Choroid plexus epithelial cell (primary cell): ENCODE measurements at regions not wholly inside any gene's neighbourhood (a gene's known extent, or its start where the extent isn't known, plus 50 kb on each side); places are given as distances from the start of the nearest gene placed in this dataset.

Experiments
- DNase-seq: peaks from one replicate; pipeline ENCODE4 v3.0.0-alpha.2; 2010; ENCODE audit warnings: low read depth
- H3K4me3 ChIP-seq: 2 replicates; pipeline ENCODE4 v1.5.1; 2011; ENCODE audit warnings: low read depth, mild to moderate bottlenecking, control low read depth, low read length, moderate library complexity
- TF ChIP-seq, protein P1 (sequence below): conservative IDR thresholded peaks from 2 replicates; pipeline ENCODE4 v1.5.1; 2011; ENCODE audit warnings: low read depth, mild to moderate bottlenecking, control low read depth, inconsistent platforms, low read length, moderate library complexity

DNA sequence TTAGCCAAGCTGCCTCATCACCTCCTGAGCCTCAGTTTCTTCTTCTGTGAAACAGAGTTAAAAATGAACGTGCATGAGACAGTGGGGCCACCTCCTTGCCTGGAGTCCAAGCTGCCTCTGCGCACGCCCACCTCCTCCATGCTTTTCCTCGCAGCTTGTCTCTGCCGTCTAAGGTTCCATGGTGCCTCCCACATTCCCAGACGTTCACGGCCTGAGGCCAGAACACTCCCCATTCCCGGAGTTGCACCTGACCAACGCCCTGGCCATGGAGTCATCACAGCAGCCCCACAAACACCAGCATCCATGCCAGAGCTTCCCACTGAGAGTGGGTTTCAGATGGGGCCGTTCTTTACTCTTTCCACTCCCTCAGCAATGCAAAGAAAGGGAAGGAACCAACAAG is 183.0 kb upstream of the FOXF1 start:
- TF ChIP-seq, protein P1, sequence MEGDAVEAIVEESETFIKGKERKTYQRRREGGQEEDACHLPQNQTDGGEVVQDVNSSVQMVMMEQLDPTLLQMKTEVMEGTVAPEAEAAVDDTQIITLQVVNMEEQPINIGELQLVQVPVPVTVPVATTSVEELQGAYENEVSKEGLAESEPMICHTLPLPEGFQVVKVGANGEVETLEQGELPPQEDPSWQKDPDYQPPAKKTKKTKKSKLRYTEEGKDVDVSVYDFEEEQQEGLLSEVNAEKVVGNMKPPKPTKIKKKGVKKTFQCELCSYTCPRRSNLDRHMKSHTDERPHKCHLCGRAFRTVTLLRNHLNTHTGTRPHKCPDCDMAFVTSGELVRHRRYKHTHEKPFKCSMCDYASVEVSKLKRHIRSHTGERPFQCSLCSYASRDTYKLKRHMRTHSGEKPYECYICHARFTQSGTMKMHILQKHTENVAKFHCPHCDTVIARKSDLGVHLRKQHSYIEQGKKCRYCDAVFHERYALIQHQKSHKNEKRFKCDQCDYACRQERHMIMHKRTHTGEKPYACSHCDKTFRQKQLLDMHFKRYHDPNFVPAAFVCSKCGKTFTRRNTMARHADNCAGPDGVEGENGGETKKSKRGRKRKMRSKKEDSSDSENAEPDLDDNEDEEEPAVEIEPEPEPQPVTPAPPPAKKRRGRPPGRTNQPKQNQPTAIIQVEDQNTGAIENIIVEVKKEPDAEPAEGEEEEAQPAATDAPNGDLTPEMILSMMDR = no peak
- DNase-seq = no peak
- no peak overlapping the region for H3K4me3 ChIP-seq

DNA sequence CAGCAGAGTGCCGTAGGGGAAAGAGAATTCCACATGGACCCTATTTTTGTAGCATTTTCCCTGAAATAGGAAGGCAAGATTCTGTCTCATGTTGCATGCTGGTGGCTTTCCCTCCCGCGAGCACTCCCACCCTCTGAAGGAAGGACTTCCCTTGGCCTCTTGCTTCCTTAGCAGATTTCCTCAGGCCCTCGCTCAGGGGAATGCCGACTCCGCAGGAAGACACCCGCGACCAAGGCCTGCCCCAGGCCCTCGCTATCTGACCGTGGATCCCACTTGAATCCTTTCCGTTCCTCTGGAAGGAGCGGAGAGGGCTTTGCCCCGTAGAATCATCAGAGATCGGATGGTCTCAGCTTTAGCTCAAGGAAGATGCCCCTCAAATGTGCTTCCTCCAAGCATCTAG is 179.4 kb upstream of the FOXF1 start:
- H3K4me3 ChIP-seq = no peak overlapping the region
- TF ChIP-seq, protein P1 = no peak
- no peak for DNase-seq

DNA sequence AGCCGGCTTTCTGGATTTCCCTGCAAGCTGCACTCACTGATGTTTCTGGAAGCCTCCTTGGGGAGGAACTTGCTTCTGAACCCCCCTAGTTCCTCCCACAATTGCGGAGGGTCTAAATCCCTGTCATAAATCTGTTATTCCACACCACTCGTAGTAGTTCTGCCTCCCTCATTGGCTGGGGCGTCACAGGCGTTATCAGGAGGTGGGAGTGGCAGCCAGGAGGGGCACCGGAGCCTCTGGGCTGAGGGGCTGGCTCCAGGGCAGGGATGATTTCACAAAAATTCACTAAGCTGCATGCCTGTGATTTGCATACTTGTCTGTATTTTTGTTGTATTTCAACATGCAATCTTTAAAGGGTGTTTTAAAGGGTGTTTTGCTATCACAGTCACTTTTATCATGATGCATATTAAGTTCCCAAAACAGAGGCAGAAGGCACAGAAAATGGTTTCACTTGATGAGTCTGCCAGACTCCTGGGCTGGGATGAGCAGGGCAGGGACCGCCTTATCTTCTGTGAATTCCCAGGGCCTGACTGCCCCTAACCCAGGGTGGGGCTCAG is 176.2 kb upstream of the FOXF1 start:
- DNase-seq = no peak
- TF ChIP-seq, protein P1 = no peak
- H3K4me3 ChIP-seq = no peak overlapping the region

DNA sequence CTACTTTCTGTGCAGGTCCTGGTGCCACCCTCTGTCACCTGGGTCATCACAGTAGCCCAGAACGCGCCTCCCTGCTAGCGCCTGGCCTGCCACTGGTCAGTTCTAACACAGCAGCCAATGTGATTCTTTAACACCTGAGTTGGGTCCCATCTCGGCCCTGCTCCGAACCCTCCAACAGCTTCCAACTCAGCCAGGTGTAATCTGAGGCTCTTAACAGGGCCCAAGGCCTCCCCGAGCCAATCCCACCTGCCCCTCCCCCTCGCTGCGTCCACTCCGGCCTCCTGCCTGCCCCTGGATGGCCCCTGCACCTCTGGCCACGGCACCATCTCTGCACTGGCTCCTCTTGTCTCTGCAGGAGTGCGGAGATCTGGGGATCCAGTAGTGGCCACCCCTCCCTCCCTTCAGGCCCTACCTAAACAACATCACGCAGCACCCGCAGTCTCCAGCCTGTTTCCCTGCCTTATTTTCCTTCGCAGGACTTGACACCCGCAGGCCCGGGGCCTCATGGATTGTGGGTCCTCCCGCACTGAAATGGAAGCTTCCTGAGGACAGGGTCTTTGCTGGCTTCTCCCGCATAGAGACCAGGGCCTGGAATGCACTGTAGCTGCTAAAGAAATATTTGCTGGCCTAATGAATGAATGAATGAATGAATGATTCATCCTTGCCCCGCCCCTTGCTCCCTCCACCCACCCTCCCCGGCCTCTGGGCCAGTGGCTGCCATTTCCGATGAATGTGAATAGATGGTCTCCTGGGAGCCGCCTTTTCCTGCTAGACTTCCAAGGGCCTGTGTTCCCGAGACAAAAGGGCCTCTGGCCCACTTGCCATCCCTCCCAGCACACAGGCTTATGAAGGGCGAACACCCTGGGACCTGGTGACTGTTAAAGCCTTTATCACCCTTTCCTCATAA is 174.8 kb upstream of the FOXF1 start:
- TF ChIP-seq, protein P1 = no peak
- H3K4me3 ChIP-seq = no peak overlapping the region
- DNase-seq = no peak

DNA sequence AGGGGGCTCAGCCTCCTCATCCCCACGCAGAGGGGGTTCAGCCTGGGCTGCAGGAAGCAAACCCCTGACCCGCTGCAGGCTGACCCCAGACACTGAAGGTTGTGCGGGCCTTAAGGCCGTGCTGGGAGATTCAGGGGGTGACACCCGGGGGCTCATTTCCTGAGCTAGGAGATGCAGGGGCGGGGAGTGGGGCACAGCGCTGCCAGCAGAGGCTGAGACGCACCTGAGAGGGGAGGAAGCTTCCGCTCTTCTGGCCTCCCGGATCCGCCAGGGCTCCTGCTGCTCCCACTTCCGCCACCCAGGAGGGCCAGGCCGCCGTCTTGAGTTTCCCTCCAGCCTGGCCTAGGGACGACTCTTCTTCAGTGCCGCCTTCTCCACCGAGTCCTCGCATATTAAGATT is 173.2 kb upstream of the FOXF1 start:
- no peak overlapping the region for H3K4me3 ChIP-seq
- TF ChIP-seq, protein P1 = no peak
- no peak for DNase-seq

DNA sequence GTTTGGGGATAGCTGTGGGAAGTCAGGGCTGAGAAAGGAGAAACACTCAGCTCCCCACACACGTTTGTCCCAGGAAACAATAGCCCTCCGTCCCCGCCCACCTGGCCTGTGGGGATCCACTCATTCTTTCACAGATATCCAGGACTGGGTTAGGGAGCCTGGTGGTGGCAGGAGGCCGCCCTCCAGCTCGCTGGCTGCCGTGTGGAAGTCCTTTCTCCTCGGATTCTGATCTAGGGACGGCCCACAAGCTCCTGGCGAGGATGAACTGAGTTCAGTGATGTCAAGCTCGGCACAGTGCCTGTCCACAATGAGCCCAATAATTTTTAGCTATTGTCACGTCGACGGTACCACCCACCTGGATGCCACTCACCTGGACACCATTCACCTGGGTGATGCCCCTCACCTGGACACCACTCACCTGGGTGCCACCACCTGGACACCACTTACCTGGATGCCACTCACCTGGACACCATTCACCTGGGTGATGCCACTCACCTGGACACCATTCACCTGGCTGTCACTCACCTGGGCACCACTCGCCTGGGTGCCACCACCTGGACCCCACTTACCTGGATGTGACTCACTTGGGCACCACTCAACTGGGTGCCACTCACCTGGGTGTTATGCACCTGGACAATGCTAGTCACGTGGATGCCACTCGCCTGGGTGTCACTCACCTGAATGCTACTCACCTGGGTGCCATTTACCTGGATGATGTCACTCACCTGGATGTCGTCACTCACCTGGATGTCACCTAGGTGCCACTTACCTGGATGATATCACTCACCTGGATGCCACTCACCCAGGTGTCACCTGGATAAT is 172.5 kb upstream of the FOXF1 start:
- TF ChIP-seq, protein P1 = no peak
- no peak overlapping the region for H3K4me3 ChIP-seq
- DNase-seq = no peak
